Endodermal cell (in vitro differentiated cells): ENCODE measurements at regions not wholly inside any gene's neighbourhood (a gene's known extent, or its start where the extent isn't known, plus 50 kb on each side); places are given as distances from the start of the nearest gene placed in this dataset.
A peak's percentile ranks its signal among the peaks of the same experiment; 100 is the strongest.
"Not testable (repeated sequence)": the region's sequence is repeated elsewhere in the genome, so short reads cannot be mapped to it uniquely, and the experiment has no call there.

Experiments
- DNase-seq: peaks from one replicate; pipeline ENCODE4 v3.0.0-alpha.2; 2017
- H3K27ac ChIP-seq: 2 replicates; pipeline ENCODE4 v1.5.1; 2013; ENCODE audit warnings: mild to moderate bottlenecking, low read depth, low read length, moderate library complexity
- H3K27me3 ChIP-seq: 2 replicates; pipeline ENCODE4 v1.6.1; 2013; ENCODE audit warnings: mild to moderate bottlenecking, low read length, moderate library complexity; ENCODE audit not compliant: insufficient read depth, control insufficient read depth, poor library complexity, severe bottlenecking
- H3K36me3 ChIP-seq: 2 replicates; pipeline ENCODE4 v1.7.0; 2013; ENCODE audit warnings: mild to moderate bottlenecking, low read length, moderate library complexity; ENCODE audit not compliant: control insufficient read depth, insufficient read depth
- H3K4me1 ChIP-seq: one replicate; pipeline ENCODE4 v1.7.0; 2013; ENCODE audit warnings: low read length; ENCODE audit not compliant: control insufficient read depth, insufficient read depth
- H3K4me3 ChIP-seq: 2 replicates; pipeline ENCODE4 v1.5.1; 2013; ENCODE audit warnings: mild to moderate bottlenecking, low read length, moderate library complexity
- H3K9ac ChIP-seq: 2 replicates; pipeline ENCODE4 v1.6.1; 2013; ENCODE audit warnings: mild to moderate bottlenecking, low read length, moderate library complexity; ENCODE audit not compliant: poor library complexity, severe bottlenecking; ENCODE audit errors: extremely low read depth
- H3K9me3 ChIP-seq: 2 replicates; pipeline ENCODE4 v1.6.1; 2013; ENCODE audit warnings: mild to moderate bottlenecking, low read length, moderate library complexity; ENCODE audit not compliant: control insufficient read depth
- H3K27ac Mint-ChIP-seq: 2 replicates; pipeline ENCODE4 v1.8.0; 2020; ENCODE audit warnings: mixed read lengths
- H3K27me3 Mint-ChIP-seq: 2 replicates; pipeline ENCODE4 v1.8.0; 2021; ENCODE audit warnings: mild to moderate bottlenecking, mixed read lengths; ENCODE audit not compliant: insufficient read depth
- H3K36me3 Mint-ChIP-seq: 2 replicates; pipeline ENCODE4 v1.8.0; 2020; ENCODE audit warnings: low read depth, mixed read lengths
- H3K4me1 Mint-ChIP-seq: 2 replicates; pipeline ENCODE4 v1.8.0; 2020; ENCODE audit warnings: mixed read lengths
- H3K4me3 Mint-ChIP-seq: 2 replicates; pipeline ENCODE4 v1.8.0; 2020; ENCODE audit warnings: mild to moderate bottlenecking, moderate library complexity, mixed read lengths
- H3K9me3 Mint-ChIP-seq: 2 replicates; pipeline ENCODE4 v1.8.0; 2020; ENCODE audit warnings: mild to moderate bottlenecking, mixed read lengths
- CTCF ChIP-seq: fragments of 200-600 bp; sonication (generic); conservative IDR thresholded peaks from 2 replicates; pipeline ENCODE4 v1.5.0; 2021; ENCODE audit warnings: antibody characterized with exemption, mild to moderate bottlenecking
- WGBS, 2 experiments: methylation state at CpG; one replicate each; pipeline versions ENCODE4 v1.1.5 to v1.1.7; 2013; ENCODE audit warnings: missing lambda C conversion rate in 2 of 2, mixed read lengths in 1 of 2; ENCODE audit not compliant: insufficient coverage in 1 of 2, insufficient read length in 1 of 2; 5-methylcytosine and 5-hydroxymethylcytosine counted together

- Histone ChIP-seq H3K27me3 (no peaks in the 10 kb centered on the region), H3K27ac (no peak overlapping the region), H3K36me3 (no peaks in the 10 kb centered on the region), H3K4me3 (no peak overlapping the region), H3K4me1 (no peaks in the 10 kb centered on the region), H3K9me3 (peaks cover 10% of the 10 kb centered on the region), H3K9ac (no peak overlapping the region)
- peak; percentile 49 for DNase-seq
- Mint-ChIP-seq H3K4me1 (no peaks in the 10 kb centered on the region), H3K4me3 (no peak overlapping the region), H3K9me3 (peaks cover 7% of the 10 kb centered on the region), H3K36me3 (no peaks in the 10 kb centered on the region), H3K27ac (no peak overlapping the region), H3K27me3 (no peaks in the 10 kb centered on the region)
- 92 to 100% methylated on average over 1 to 3 of the region's 3 CpGs for WGBS, 2 experiments
- TF ChIP-seq CTCF: no peak
These were observed 260.6 kb downstream of the TPBG start for GRCh38 chr6:82624251-82624650.

DNA sequence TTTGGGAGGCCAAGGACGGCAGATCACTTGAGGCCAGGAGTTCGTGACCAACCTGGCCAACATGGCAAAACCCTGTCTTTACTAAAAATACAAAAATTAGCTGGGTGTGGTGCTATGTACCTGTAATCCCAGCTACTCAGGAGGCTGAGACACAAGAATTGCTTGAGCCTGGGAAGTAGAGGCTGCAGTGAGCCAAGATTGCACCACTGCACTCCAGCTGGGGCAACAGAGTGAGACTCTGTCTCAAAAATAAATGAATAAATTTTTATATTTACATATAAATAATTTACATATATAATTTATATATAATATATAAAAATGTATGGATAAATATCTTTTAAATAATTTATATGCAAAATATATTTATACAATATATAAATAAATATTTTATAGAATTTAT, 263.3 kb downstream of the TPBG start:
- not testable (repeated sequence) for H3K9me3 ChIP-seq, H3K4me3 Mint-ChIP-seq, H3K36me3 Mint-ChIP-seq, H3K4me1 Mint-ChIP-seq, H3K27ac ChIP-seq, H3K4me3 ChIP-seq, DNase-seq, H3K36me3 ChIP-seq, H3K27me3 Mint-ChIP-seq, H3K9me3 Mint-ChIP-seq, H3K27ac Mint-ChIP-seq, H3K4me1 ChIP-seq, H3K9ac ChIP-seq, H3K27me3 ChIP-seq
- 84 to 89% methylated on average over 2 of the region's 2 CpGs for WGBS, 2 experiments

DNA sequence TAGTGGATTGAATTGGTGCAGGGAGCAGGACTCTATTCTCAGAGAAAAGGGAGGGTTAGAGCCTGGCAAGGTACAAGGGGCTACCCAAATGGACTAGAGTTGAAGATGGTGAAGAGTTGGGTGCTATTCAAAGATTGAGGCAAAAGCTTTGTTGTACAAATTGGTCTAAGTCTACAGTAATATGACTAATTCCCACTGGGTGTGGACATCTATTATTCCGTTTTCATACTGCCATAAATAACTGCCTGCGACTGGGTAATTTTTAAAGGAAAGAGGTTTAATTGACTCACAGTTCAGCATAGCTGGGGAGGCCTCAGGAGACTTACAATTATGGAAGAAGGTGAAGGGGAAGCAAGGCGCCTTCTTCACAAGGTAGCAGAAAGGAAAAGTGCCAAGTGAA, 266.3 kb downstream of the TPBG start:
- Mint-ChIP-seq H3K4me1 (no peaks in the 10 kb centered on the region), H3K27me3 (no peaks in the 10 kb centered on the region), H3K27ac (no peak overlapping the region), H3K9me3 (no peaks in the 10 kb centered on the region), H3K36me3 (no peaks in the 10 kb centered on the region), H3K4me3 (no peak overlapping the region)
- H3K4me3 ChIP-seq: no peak overlapping the region
- H3K9me3 ChIP-seq: no peaks in the 10 kb centered on the region
- no peaks in the 10 kb centered on the region for H3K36me3 ChIP-seq
- WGBS, 2 experiments: 94 to 100% methylated on average over 2 to 3 of the region's 3 CpGs
- no peak overlapping the region for H3K9ac ChIP-seq
- DNase-seq: no peak
- H3K27ac ChIP-seq: no peak overlapping the region
- H3K4me1 ChIP-seq: no peaks in the 10 kb centered on the region
- no peaks in the 10 kb centered on the region for H3K27me3 ChIP-seq
- TF ChIP-seq CTCF: no peak

GRCh38 chr6:82641677-82642076, 278.1 kb downstream of the TPBG start:
- no peaks in the 10 kb centered on the region for H3K36me3 Mint-ChIP-seq
- 82% methylated on average over 1 of the region's 1 CpG; no CpG with 5 or more reads in 1 of the 2 experiments for WGBS, 2 experiments
- peaks cover 11% of the 10 kb centered on the region for H3K9me3 Mint-ChIP-seq
- Histone ChIP-seq H3K27ac (no peak overlapping the region), H3K9me3 (peaks cover 13% of the 10 kb centered on the region), H3K9ac (no peak overlapping the region), H3K27me3 (no peaks in the 10 kb centered on the region), H3K4me1 (no peaks in the 10 kb centered on the region), H3K36me3 (no peaks in the 10 kb centered on the region), H3K4me3 (no peak overlapping the region)
- no peak for DNase-seq
- no peaks in the 10 kb centered on the region for H3K27me3 Mint-ChIP-seq
- TF ChIP-seq CTCF: no peak
- no peak overlapping the region for H3K4me3 Mint-ChIP-seq
- H3K27ac Mint-ChIP-seq: no peak overlapping the region
- H3K4me1 Mint-ChIP-seq: no peaks in the 10 kb centered on the region
